NCI-H748 (cell line): ENCODE measurements at regions not wholly inside any gene's neighbourhood (a gene's known extent, or its start where the extent isn't known, plus 50 kb on each side); places are given as distances from the start of the nearest gene placed in this dataset.

Experiments used
- DNase-seq: peaks from one replicate; lab custom pipeline; 2025; ENCODE audit not compliant: unreplicated experiment; lab: John Stamatoyannopoulos, UW

GRCh38 chr11:16685914-16686313, 52.5 kb upstream of the C11orf58 start:
- DNase-seq: no peak

DNA sequence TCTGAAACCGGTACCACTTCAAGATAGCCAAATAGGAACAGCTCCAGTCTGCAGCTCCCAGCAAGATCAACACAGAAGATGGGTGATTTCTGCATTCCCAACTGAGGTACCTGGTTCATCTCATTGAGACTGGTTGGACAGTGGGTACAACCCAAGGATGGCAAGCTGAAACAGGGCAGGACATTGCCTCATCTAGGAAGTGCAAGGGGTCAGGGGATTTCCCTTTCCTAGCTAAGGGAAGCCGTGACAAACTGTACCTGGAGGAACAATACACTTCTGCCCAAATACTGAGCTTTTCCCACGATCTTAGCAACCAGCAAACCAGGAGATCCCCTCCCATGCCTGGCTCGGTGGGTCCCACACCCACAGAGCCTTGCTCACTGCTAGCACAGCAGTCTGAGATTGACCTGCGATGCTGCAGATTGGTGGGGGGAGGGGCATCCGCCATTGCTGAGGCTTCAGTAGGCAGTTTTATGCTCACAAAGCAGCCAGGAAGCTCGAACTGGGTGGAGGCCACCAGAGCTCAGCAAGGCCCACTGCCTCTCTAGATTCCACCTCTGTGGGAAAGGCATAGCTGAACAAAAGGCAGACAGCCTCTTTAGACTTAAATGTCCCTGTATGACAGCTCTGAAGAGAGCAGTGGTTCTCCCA, 59.9 kb upstream of the C11orf58 start:
- no peak for DNase-seq

GRCh38 chr11:16669799-16670415, 68.5 kb upstream of the C11orf58 start:
- no peak for DNase-seq

GRCh38 chr11:16632295-16633200, 105.9 kb upstream of the C11orf58 start:
- peak; percentile 56 for DNase-seq

- DNase-seq: no peak
Observed at GRCh38 chr11:16630651-16631050, 107.8 kb upstream of the C11orf58 start.

GRCh38 chr11:16618431-16618830, 120.0 kb upstream of the C11orf58 start:
- DNase-seq: no peak

GRCh38 chr11:16615480-16615879, 123.0 kb upstream of the C11orf58 start:
- DNase-seq: no peak

DNA sequence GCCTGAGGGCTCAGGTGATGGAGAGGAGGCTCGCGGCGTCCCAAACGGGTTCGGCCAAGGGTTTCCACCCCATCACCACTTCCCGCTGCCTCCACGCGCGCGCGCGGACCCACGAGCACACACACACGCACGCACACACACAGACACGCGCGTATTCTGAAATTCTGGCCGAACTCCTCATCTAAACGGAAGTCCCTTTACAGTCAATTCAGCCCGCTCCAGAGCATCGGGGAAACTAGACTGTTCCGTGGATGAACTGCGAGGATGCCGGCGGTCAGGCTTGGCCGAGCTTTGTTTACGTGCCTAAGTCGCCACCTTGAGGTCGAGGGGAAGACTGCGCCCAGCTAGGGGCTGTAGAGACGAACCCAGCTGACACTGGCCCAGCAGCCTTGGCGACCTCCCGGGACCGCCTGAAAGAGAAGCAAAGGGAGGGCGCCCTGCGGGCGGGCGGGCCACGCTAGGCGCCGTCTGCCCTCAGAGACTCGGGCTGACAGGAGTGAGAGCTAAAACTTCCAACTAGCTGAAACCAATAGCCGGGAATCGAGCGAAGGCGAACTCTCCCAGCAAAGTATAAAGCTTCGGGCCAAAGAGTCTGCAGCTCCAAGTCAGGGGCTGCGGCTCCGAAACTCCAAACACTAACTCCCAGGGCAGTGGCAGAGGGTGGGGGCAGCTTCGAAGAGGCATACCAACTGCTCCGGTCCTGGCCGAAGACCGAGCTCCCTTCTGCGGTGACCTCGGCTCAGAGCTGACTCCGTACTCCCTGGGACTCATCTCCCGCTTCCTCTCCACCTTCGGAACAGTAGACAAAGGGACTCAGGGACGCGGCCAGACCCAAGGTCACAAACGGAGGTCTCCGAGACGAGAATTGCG, 124.7 kb upstream of the C11orf58 start:
- peak; percentile 97 for DNase-seq

GRCh38 chr11:16613262-16613511, 125.3 kb upstream of the C11orf58 start:
- no peak for DNase-seq

- peak; percentile 82 for DNase-seq
Observed at GRCh38 chr11:16612566-16613261, 125.7 kb upstream of the C11orf58 start.

DNA sequence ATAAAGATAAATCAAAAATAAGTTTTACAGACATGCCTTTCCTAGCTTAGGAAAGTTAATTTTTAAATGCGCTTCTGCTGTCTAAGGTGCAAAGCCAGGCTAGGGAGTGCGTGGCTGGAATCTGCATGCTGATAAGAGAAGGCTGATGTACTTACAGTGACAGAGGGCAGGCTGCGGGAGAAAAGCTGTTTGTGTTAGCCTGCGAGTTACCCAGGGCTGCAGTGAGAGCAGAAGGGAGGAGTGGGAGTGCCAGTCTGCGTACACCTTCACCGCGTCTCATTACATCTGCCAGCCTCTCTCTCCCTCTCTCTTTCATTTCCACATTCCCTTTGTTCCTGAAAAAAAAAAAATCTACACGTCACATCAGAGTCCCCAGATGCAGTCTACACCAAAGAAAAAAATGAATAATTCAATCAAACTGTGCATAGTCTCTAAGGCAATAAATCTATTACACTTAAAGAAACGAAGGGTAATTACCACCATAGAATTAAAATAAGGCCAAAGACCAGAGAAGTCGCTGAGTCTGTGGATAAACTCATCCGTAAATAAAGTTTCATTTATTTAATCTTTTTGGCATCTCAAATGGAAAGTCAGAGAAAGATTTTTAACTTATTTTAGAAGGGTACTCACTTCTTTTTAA, 126.4 kb upstream of the C11orf58 start:
- peak; percentile 90 for DNase-seq

DNA sequence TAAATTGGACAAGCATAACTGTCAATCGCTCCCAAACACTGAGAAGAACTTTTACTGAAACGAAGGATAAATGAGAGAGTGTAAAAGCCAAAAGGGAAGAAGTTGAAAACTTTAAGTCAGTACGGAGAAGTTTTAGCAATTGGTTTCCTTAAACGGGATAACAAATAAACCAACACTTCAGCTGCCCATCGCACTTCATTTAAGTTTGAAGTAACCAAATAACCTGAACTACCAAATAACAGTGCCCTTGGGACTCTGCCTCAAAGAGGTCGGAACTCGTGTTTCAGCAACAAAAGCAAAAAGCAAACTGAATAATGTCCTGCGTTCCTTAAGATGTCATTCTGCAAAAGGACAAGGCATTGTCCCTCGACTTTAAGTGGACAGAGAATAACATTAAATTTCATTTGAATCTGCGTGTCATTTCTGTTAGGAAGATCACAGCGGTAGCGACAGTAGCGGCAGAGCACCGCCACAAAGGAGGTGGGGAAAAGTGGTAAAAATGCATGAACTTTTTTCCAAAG, 127.0 kb upstream of the C11orf58 start:
- DNase-seq: no peak

- DNase-seq: no peak
Observed at GRCh38 chr11:16610738-16611388, 127.6 kb upstream of the C11orf58 start.

DNA sequence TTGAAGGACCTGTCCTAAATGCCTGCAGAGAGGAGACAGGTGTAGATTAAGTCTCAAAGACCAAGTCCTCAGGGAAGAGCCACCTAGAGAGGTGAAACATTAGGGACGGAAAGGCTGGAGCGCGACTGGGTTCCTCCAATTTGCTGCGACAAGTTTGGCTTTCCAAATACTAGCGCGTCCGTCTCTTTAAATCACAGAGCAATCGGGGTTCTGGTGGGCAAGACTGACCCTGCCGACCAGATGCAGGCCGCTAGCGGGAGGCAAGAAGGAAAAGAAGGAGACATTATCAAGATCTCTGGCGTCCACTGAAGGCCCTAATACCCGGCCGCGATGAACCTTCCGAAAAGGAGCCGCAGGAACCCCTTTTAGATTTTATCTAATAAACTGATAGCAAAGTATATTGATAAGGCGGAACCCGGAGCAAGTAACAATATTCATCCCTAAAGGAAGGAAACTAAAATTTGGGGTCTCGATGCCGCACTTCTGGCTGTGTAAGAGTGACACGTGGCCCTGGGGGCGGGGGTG, 128.2 kb upstream of the C11orf58 start:
- no peak for DNase-seq

DNA sequence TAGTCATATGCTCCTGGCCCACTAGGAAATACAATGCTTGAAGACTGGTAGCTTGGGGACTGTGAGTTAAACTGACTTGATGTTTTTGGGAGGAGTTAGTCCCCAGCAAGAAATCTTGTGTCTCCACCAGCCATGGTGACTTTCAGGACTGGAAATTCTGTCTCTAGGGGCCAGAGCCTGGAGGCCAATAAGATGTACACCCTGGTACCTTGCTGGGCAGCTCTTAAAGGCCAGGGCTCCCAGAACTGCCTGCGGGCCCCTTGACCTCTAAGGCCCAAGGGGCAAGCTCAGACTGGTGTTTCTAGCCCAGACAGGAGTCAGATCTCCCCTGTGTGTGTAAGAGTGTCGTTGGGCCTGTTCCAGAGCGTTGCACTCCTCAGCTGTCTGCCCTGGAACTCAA, 128.7 kb upstream of the C11orf58 start:
- DNase-seq: no peak

DNA sequence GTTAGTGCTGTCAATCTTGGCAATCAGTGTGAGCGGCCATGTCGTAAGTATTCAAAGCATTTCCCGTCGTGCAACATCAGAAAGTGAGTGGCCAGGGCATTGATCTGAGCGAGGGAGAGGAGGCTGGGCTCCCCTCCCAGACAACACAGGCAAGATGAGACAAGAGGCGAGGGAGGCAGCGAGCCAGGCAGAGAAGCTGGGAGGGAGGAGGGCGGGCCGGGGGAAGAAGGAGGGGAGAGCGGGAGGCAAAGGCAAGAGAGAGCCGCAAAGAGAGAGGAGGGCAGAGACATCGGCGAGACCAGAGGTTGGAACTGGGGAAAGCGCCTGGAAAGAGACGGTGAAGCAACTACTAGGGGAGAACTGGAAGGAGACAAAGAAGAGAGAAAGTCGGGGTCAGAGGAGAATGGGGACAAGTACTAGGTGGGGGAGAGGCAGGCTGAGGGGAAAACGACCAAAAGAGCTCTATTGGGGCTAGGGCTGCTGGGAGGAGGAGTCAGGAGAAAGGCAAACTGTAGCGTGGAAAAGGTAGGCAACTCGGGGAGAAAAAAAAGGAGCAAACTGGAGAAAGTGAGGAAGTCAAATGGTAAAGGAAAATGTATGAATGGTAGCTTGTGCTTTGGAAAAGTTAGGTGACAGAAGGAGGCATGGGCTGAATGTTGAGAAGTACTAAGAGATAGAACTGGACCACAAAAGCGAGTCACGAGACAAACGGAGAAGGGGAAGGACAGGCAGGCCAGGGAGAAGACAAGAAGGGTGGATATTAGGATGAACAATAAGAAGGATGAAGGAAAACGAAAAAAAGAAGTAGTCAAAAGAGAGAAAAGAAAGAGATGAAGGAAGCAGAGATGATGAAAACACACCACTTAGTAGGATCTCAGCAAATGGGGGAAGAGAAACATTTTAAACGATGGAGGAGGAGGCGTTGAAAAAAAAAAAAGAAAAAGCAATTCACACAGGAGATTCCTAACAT, 130.5 kb upstream of the C11orf58 start:
- DNase-seq: peak; percentile 95

- peak; percentile 81 for DNase-seq
Observed at GRCh38 chr11:16606784-16607674, 131.4 kb upstream of the C11orf58 start.
